ENCODE measurements at regions not wholly inside any gene's neighbourhood (a gene's known extent, or its start where the extent isn't known, plus 50 kb on each side); places are given as distances from the start of the nearest gene placed in this dataset.

GRCh38 chr3:102573483-102574028, 138.7 kb downstream of the ZPLD1 start:
- no peaks in the 10 kb centered on the region for H3K27me3 Mint-ChIP-seq (ENCODE audit: low read depth)
- H3K27ac Mint-ChIP-seq, result no peak overlapping the region
- no peak overlapping the region for H3K4me3 Mint-ChIP-seq (ENCODE audit: low read depth)
- no peaks in the 10 kb centered on the region for H3K36me3 Mint-ChIP-seq (ENCODE audit: low read depth)
- no peaks in the 10 kb centered on the region for H3K4me1 Mint-ChIP-seq (ENCODE audit: low read depth)
- intact Hi-C loops (cut with micrococcal nuclease), result no loop called here
- H3K9me3 Mint-ChIP-seq, result no peaks in the 10 kb centered on the region
- DNase-seq (ENCODE audit: low spot score), result no peak

DNA sequence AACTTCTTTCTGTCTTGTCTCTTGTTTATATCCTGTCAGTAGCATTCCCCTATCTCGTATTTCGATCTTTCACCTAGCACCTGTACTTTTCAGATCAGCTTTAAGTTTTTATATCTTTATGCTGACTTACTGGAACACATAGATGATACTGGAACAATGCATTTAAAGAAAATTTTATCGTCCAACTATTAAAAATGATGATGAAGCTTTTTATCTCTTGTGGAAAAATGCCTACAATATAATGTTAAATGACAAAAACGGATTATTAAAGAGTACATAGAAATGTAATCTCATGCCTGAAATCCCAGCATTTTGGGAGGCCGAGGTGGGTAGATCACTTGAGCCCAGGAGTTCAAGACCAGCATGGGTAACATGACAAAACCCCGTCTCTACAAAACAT, 139.5 kb downstream of the ZPLD1 start:
- Mint-ChIP-seq H3K4me3 (ENCODE audit: low read depth) (no peak overlapping the region), H3K4me1 (ENCODE audit: low read depth) (no peaks in the 10 kb centered on the region), H3K27me3 (ENCODE audit: low read depth) (no peaks in the 10 kb centered on the region), H3K9me3 (no peaks in the 10 kb centered on the region), H3K27ac (no peak overlapping the region), H3K36me3 (ENCODE audit: low read depth) (no peaks in the 10 kb centered on the region)
- intact Hi-C loops (cut with micrococcal nuclease), result no loop called here
- DNase-seq (ENCODE audit: low spot score), result no peak

- Mint-ChIP-seq H3K27me3 (ENCODE audit: low read depth) (no peaks in the 10 kb centered on the region), H3K4me1 (ENCODE audit: low read depth) (no peaks in the 10 kb centered on the region), H3K27ac (no peak overlapping the region), H3K36me3 (ENCODE audit: low read depth) (no peaks in the 10 kb centered on the region), H3K4me3 (ENCODE audit: low read depth) (no peak overlapping the region), H3K9me3 (no peaks in the 10 kb centered on the region)
- no peak for DNase-seq (ENCODE audit: low spot score)
- intact Hi-C loops (cut with micrococcal nuclease), result no loop called here
These were observed 141.8 kb downstream of the ZPLD1 start for GRCh38 chr3:102576651-102577050.

- Mint-ChIP-seq H3K27ac (no peak overlapping the region), H3K9me3 (no peaks in the 10 kb centered on the region), H3K27me3 (ENCODE audit: low read depth) (no peaks in the 10 kb centered on the region), H3K36me3 (ENCODE audit: low read depth) (no peaks in the 10 kb centered on the region), H3K4me1 (ENCODE audit: low read depth) (no peaks in the 10 kb centered on the region), H3K4me3 (ENCODE audit: low read depth) (no peak overlapping the region)
- no peak for DNase-seq (ENCODE audit: low spot score)
- intact Hi-C loops (cut with micrococcal nuclease), result no loop called here
These were observed 142.4 kb downstream of the ZPLD1 start for GRCh38 chr3:102577082-102577789.

DNA sequence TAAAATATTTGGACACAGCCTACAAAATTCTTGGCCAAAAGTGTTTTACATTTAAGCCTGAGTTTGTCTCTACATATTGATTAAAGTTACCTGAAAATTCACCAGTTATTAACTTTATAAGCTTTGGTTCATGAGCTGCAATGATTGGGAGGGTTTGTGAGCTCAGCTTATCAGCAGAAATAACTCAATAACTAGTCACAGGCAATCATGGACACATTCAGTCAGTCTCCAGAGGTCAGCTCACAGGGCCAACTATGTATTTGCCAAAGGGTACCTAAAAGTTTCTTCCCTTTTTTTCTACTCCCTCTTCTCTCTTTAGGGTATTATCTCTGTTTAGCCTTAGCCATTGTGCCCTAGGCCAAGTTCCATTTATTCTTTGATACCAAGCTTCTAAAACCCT, 145.9 kb downstream of the ZPLD1 start:
- H3K27me3 Mint-ChIP-seq (ENCODE audit: low read depth), result no peaks in the 10 kb centered on the region
- no peak for DNase-seq (ENCODE audit: low spot score)
- H3K4me1 Mint-ChIP-seq (ENCODE audit: low read depth), result no peaks in the 10 kb centered on the region
- intact Hi-C loops (cut with micrococcal nuclease), result no loop called here
- no peaks in the 10 kb centered on the region for H3K9me3 Mint-ChIP-seq
- H3K27ac Mint-ChIP-seq, result no peak overlapping the region
- no peak overlapping the region for H3K4me3 Mint-ChIP-seq (ENCODE audit: low read depth)
- no peaks in the 10 kb centered on the region for H3K36me3 Mint-ChIP-seq (ENCODE audit: low read depth)

DNA sequence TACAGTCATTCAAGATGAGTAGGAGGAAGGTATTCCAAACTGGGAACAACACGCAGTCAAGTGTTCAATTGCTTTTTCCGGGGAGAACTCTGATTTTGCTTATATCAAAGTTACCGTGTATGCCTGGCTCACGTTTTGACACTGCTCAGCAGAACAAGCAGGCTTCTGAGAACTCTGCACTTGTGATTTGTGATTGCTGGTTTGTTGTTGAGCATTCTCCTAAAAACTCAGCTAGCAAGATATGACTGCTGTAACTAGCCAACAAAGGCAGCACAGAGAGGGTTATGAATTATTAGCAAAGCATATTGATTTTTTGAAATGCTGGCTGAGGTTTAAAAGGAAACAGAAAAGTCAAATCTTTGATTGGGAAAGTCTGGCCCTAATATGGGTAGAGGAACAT, 151.7 kb downstream of the ZPLD1 start:
- Mint-ChIP-seq H3K4me1 (ENCODE audit: low read depth) (no peaks in the 10 kb centered on the region), H3K4me3 (ENCODE audit: low read depth) (no peak overlapping the region), H3K9me3 (no peaks in the 10 kb centered on the region), H3K36me3 (ENCODE audit: low read depth) (no peaks in the 10 kb centered on the region), H3K27ac (no peak overlapping the region), H3K27me3 (ENCODE audit: low read depth) (no peaks in the 10 kb centered on the region)
- DNase-seq (ENCODE audit: low spot score), result no peak
- intact Hi-C loops (cut with micrococcal nuclease), result no loop called here

DNA sequence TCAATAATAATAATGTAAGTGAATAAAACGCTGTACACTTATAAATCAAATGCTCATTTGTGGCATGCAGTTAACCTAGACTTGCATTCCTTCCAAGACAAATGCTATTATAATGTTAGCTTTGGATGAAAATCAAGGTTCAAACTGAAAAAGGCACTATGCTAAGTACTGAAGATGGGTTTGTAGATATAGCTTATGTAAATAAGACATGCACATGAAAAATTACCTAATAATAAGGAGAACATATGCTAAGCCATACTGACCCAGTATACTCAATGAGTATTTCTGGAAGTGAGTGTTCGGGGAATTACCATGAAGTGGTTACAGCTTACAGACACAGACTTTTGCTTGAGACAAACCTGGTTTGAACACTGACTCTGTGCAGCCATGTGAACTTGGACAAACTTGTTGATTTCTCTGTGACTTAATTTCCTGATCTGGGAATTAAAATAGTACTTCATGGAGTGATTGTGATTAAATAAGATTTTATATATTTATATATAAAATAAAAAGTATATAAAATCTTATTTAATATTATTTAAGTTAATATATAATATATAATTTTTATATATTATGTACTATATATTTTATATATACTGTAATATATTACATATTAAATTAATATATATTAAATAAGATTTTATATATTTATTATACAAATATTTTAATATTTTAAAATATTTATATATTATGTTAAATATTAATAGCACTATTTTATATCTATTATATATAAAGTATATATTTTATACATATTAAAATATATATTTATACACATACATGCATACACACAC, 159.2 kb downstream of the ZPLD1 start:
- no peaks in the 10 kb centered on the region for H3K4me1 Mint-ChIP-seq (ENCODE audit: low read depth)
- H3K27ac Mint-ChIP-seq, result no peak overlapping the region
- no peaks in the 10 kb centered on the region for H3K27me3 Mint-ChIP-seq (ENCODE audit: low read depth)
- H3K36me3 Mint-ChIP-seq (ENCODE audit: low read depth), result no peaks in the 10 kb centered on the region
- intact Hi-C loops (cut with micrococcal nuclease), result no loop called here
- no peak for DNase-seq (ENCODE audit: low spot score)
- no peaks in the 10 kb centered on the region for H3K9me3 Mint-ChIP-seq
- no peak overlapping the region for H3K4me3 Mint-ChIP-seq (ENCODE audit: low read depth)

- Mint-ChIP-seq H3K27ac (no peak overlapping the region), H3K4me3 (ENCODE audit: low read depth) (no peak overlapping the region), H3K27me3 (ENCODE audit: low read depth) (no peaks in the 10 kb centered on the region), H3K4me1 (ENCODE audit: low read depth) (no peaks in the 10 kb centered on the region), H3K36me3 (ENCODE audit: low read depth) (no peaks in the 10 kb centered on the region), H3K9me3 (no peaks in the 10 kb centered on the region)
- no peak for DNase-seq (ENCODE audit: low spot score)
- intact Hi-C loops (cut with micrococcal nuclease), result no loop called here
These were observed 160.2 kb downstream of the ZPLD1 start for GRCh38 chr3:102595057-102595456.

DNA sequence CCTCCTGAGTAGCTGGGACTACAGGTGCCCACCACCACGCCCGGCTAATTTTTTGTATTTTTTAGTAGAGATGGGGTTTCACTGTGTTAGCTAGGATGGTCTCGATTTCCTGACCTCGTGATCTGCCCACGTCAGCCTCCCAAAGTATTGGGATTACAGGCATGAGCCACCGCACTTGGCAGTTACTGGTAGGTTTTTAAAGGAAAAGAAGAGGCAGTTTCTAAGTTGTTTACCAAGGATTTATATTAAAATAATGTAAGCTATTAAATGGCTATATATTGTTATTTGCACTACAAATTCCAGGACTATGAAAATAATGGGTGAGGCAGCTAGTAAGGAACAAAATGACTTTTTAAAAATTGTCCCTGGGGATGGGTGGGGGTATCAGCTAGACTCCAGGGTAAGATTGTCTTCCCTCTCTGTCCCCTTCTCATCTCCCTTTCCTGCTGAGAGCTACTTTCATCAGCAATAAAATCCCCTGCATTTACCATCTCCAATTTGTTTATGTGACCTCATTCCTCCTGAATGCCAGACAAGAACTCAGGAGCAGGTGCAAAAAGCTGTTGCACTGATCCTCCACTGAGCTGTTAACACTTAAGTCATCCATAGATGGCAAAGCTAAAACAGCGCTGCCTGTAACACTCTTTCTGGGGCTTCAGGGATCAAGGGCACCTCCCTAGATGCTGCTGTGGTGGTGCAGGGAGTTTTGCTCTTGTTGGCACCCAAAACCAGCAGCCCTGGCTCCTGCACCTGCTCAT, 165.2 kb downstream of the ZPLD1 start:
- Mint-ChIP-seq H3K9me3 (no peaks in the 10 kb centered on the region), H3K4me3 (ENCODE audit: low read depth) (no peak overlapping the region), H3K27me3 (ENCODE audit: low read depth) (no peaks in the 10 kb centered on the region), H3K36me3 (ENCODE audit: low read depth) (no peaks in the 10 kb centered on the region), H3K27ac (no peak overlapping the region), H3K4me1 (ENCODE audit: low read depth) (no peaks in the 10 kb centered on the region)
- no peak for DNase-seq (ENCODE audit: low spot score)
- intact Hi-C loops (cut with micrococcal nuclease), result no loop called here

GRCh38 chr3:102605153-102605552, 170.3 kb downstream of the ZPLD1 start:
- Mint-ChIP-seq H3K27ac (no peak overlapping the region), H3K4me3 (ENCODE audit: low read depth) (no peak overlapping the region)

GRCh38 chr3:102608875-102609274, 174.1 kb downstream of the ZPLD1 start:
- DNase-seq (ENCODE audit: low spot score), result no peak

More at GRCh38 chr3:102605153-102605552, 170.3 kb downstream of the ZPLD1 start:
- no peaks in the 10 kb centered on the region for H3K4me1 Mint-ChIP-seq (ENCODE audit: low read depth)
- H3K36me3 Mint-ChIP-seq (ENCODE audit: low read depth), result no peaks in the 10 kb centered on the region
- no peaks in the 10 kb centered on the region for H3K27me3 Mint-ChIP-seq (ENCODE audit: low read depth)
- DNase-seq (ENCODE audit: low spot score), result no peak
- intact Hi-C loops (cut with micrococcal nuclease), result no loop called here
- no peaks in the 10 kb centered on the region for H3K9me3 Mint-ChIP-seq

DNA sequence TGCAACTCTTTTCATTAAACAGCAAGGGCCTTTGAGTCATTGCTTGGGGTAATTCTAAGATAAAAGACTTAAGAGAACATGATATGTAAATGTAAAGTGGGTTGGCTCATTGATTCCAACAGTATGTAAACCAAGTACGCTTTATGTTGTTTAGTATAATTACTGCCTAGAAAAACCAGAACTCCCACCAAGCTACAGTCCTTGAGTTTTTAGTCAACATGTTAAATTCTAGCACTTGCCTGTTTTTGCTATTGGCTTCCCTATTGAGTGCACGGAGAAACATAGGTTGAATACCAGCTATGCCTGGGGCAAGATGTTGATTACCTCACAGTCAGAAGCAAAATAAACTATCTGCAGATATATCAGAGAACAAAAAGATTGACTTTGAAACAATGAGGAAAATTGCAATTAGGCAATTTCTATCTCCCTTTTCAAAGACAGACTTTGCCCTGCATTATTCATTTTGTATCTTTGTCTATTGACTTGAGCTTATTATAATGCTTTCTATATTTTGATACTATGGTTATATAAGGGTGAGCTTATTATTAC, 179.3 kb downstream of the ZPLD1 start:
- Mint-ChIP-seq H3K4me3 (ENCODE audit: low read depth) (no peak overlapping the region), H3K27me3 (ENCODE audit: low read depth) (no peaks in the 10 kb centered on the region), H3K36me3 (ENCODE audit: low read depth) (no peaks in the 10 kb centered on the region), H3K9me3 (no peaks in the 10 kb centered on the region), H3K4me1 (ENCODE audit: low read depth) (no peaks in the 10 kb centered on the region), H3K27ac (no peak overlapping the region)
- DNase-seq (ENCODE audit: low spot score), result no peak
- intact Hi-C loops (cut with micrococcal nuclease), result no loop called here

More at GRCh38 chr3:102608875-102609274, 174.1 kb downstream of the ZPLD1 start:
- intact Hi-C loops (cut with micrococcal nuclease), result no loop called here
- no peak overlapping the region for H3K4me3 Mint-ChIP-seq (ENCODE audit: low read depth)
- no peaks in the 10 kb centered on the region for H3K4me1 Mint-ChIP-seq (ENCODE audit: low read depth)
- H3K9me3 Mint-ChIP-seq, result no peaks in the 10 kb centered on the region
- no peaks in the 10 kb centered on the region for H3K36me3 Mint-ChIP-seq (ENCODE audit: low read depth)
- H3K27ac Mint-ChIP-seq, result no peak overlapping the region
- H3K27me3 Mint-ChIP-seq (ENCODE audit: low read depth), result no peaks in the 10 kb centered on the region

All from activated T-helper 2 cell treated with anti-CD3 and anti-CD28 coated beads, Interferon-gamma antibody, Interleukin-2, Interleukin-4, amounts not matched to agents 10 μg/mL and 5 μg/mL and 100 μg/mL, durations not matched to agents 14 hours and 24 hours and 36 hours (primary cell).